Lower leg skin (tissue), 4 donors: ENCODE measurements at regions not wholly inside any gene's neighbourhood (a gene's known extent, or its start where the extent isn't known, plus 50 kb on each side); places are given as distances from the start of the nearest gene placed in this dataset.

ENCODE experiments used
- DNase-seq, 2 donors: peaks; one replicate each; pipeline ENCODE4 v3.0.0-alpha.2; 2019; ENCODE audit warnings: low spot score in 2 of 2
- H3K4me3 ChIP-seq: fragments of 200-600 bp; sonication (generic); 2 replicates; pipeline ENCODE4 v1.5.1; 2017; ENCODE audit warnings: mild to moderate bottlenecking, low read depth; ENCODE audit not compliant: poor library complexity, severe bottlenecking
- CTCF ChIP-seq, 3 donors: fragments of 450-650 bp; IDR thresholded peaks; one replicate each; pipeline ENCODE4 v1.5.1; 2016; ENCODE audit warnings: antibody characterized with exemption in 3 of 3, mild to moderate bottlenecking in 3 of 3, moderate library complexity in 2 of 3
- POLR2A ChIP-seq, 2 donors: fragments of 450-650 bp; IDR thresholded peaks; one replicate each; pipeline ENCODE4 v1.6.1; 2016 to 2017; ENCODE audit warnings: antibody characterized with exemption in 2 of 2, mild to moderate bottlenecking in 1 of 2, moderate library complexity in 1 of 2
- WGBS, 2 donors: methylation state at CpG; one replicate each; pipeline ENCODE4 v1.1.5; 2018; 5-methylcytosine and 5-hydroxymethylcytosine counted together
- intact Hi-C: fragments of 100-400 bp; cut with DNase I; formaldehyde crosslinking; loops from one replicate; pipeline ENCODE4 v1.15.0; 2023; ENCODE audit warnings: low total_unique reads

- 69 to 71% methylated on average over 7 to 11 of the region's 11 CpGs for WGBS, 2 donors
- peak in 1 of 2 donors; percentile 75 for DNase-seq
- no peak overlapping the region for H3K4me3 ChIP-seq
- TF ChIP-seq CTCF (IDR thresholded peaks at IDR 0.05) (no peak), POLR2A (IDR thresholded peaks at IDR 0.05) (no peak)
- intact Hi-C loops: no loop called here
Measured at GRCh38 chr9:134491856-134492255, 149.7 kb upstream of the COL5A1 start.

DNA sequence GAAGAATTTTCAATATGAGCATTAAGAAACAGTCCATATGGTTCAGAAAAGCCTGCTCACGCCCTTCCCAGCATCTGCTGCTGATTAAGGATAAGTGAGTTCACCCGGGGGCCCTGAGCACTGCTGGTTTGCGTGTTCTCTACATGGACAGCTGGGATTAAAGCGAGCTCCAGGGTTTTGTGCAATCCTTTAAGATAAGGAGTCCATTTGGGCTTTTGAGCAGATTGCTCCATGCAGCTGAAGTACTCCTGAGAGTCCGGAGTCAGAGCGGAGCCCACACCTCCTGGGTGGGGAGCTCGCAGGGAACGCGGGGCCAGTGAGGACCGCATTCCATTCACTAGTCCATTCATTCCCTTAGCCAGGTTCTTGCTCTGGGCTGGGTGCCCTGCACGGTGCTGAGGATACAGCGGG lies 149.3 kb upstream of the COL5A1 start:
- TF ChIP-seq POLR2A (IDR thresholded peaks at IDR 0.05) (no peak), CTCF (IDR thresholded peaks at IDR 0.05) (no peak)
- H3K4me3 ChIP-seq: no peak overlapping the region
- intact Hi-C loops: no loop called here
- WGBS, 2 donors: 67 to 69% methylated on average over 12 of the region's 12 CpGs
- DNase-seq: peak; percentile 56 to 86

GRCh38 chr9:134492721-134493460 lies 148.7 kb upstream of the COL5A1 start:
- DNase-seq: peak in 1 of 2 donors; percentile 74
- TF ChIP-seq CTCF (IDR thresholded peaks at IDR 0.05) (no peak), POLR2A (IDR thresholded peaks at IDR 0.05) (no peak)
- H3K4me3 ChIP-seq: no peak overlapping the region
- WGBS, 2 donors: 57 to 60% methylated on average over 21 of the region's 21 CpGs
- intact Hi-C loops: no loop called here

- intact Hi-C loops: no loop called here
- WGBS, 2 donors: 79 to 89% methylated on average over 24 to 26 of the region's 26 CpGs
- TF ChIP-seq POLR2A (IDR thresholded peaks at IDR 0.05) (no peak), CTCF (IDR thresholded peaks at IDR 0.05) (no peak)
- peak in 1 of 2 donors; percentile 82 for DNase-seq
- no peak overlapping the region for H3K4me3 ChIP-seq
Measured at GRCh38 chr9:134493461-134494272, 147.9 kb upstream of the COL5A1 start.

- WGBS, 2 donors: 81 to 82% methylated on average over 17 of the region's 17 CpGs
- intact Hi-C loops: no loop called here
- H3K4me3 ChIP-seq: no peak overlapping the region
- DNase-seq: peak in 1 of 2 donors; percentile 78
- no peak for TF ChIP-seq CTCF (IDR thresholded peaks at IDR 0.05)
- TF ChIP-seq POLR2A (IDR thresholded peaks at IDR 0.05): no peak
Measured at GRCh38 chr9:134494273-134494815, 147.3 kb upstream of the COL5A1 start.
